IMR-90 (cell line): ENCODE measurements at regions not wholly inside any gene's neighbourhood (a gene's known extent, or its start where the extent isn't known, plus 50 kb on each side); places are given as distances from the start of the nearest gene placed in this dataset.

Source experiments
- ATAC-seq: fragments of 200-7000 bp; cut with Tn5 transposase; 2 replicates; pipeline ENCODE4 v1.9.1; 2020; ENCODE audit warnings: low read depth, mild to moderate bottlenecking, moderate library complexity
- BruUV-seq: library from RNA; stranded (reverse); fragments of 400-500 nt; replicated peaks from 2 replicates; lab custom pipeline; 2021; lab: Mats Ljungman, UMichigan
- CTCF ChIA-PET: fragments of 300-600 bp; formaldehyde crosslinking; extraction: SDS; loops from one replicate; lab custom pipeline; 2021; ENCODE audit warnings: antibody characterized with exemption; lab: Yijun Ruan, JAX
- POLR2A ChIA-PET: fragments of 300-600 bp; sonication (Branson Sonifier 250); formaldehyde crosslinking; loops from one replicate; lab custom pipeline; 2022; ENCODE audit warnings: antibody characterized with exemption; ENCODE audit not compliant: unreplicated experiment; lab: Charles Lee
- DNase-seq: peaks from one replicate; pipeline ENCODE4 v3.0.0; 2013
- H2AFZ ChIP-seq: replicated peaks from 2 replicates; pipeline ENCODE3; 2013; ENCODE audit warnings: low read length, mild to moderate bottlenecking; ENCODE audit not compliant: poor library complexity
- H2AK5ac ChIP-seq: 2 replicates; pipeline ENCODE4 v1.6.1; 2013; ENCODE audit warnings: low read depth, low read length, inconsistent platforms
- H2AK9ac ChIP-seq: replicated peaks from 2 replicates; pipeline ENCODE3; 2013; ENCODE audit warnings: mild to moderate bottlenecking, low read depth, low read length, moderate library complexity; ENCODE audit not compliant: poor library complexity
- H2BK120ac ChIP-seq: 2 replicates; pipeline ENCODE4 v1.6.1; 2013; ENCODE audit warnings: low read depth, low read length, inconsistent platforms
- H2BK15ac ChIP-seq: 3 replicates; pipeline ENCODE4 v1.6.1; 2013; ENCODE audit warnings: low read depth, low read length, inconsistent platforms
- H2BK20ac ChIP-seq: 2 replicates; pipeline ENCODE4 v1.6.1; 2013; ENCODE audit warnings: low read depth, mild to moderate bottlenecking, inconsistent platforms, low read length, moderate library complexity
- H2BK5ac ChIP-seq: 2 replicates; pipeline ENCODE4 v1.6.1; 2013; ENCODE audit warnings: mild to moderate bottlenecking, low read depth, low read length, inconsistent platforms; ENCODE audit not compliant: poor library complexity, severe bottlenecking
- H3K14ac ChIP-seq: replicated peaks from 2 replicates; pipeline ENCODE4 v1.6.1; 2013; ENCODE audit warnings: low read depth, low read length, inconsistent platforms
- H3K18ac ChIP-seq: 2 replicates; pipeline ENCODE4 v1.6.1; 2013; ENCODE audit warnings: low read depth, low read length, control low read depth
- H3K23ac ChIP-seq: 2 replicates; pipeline ENCODE4 v1.6.1; 2013; ENCODE audit warnings: low read depth, low read length, inconsistent platforms
- H3K27ac ChIP-seq: 2 replicates; pipeline ENCODE4 v1.5.1; 2013; ENCODE audit warnings: mild to moderate bottlenecking, control low read depth, low read length; ENCODE audit not compliant: insufficient read depth
- H3K27me3 ChIP-seq: 2 replicates; pipeline ENCODE4 v1.6.1; 2013; ENCODE audit warnings: low read length; ENCODE audit not compliant: control insufficient read depth, insufficient read depth
- H3K36me3 ChIP-seq: 2 replicates; pipeline ENCODE4 v1.6.1; 2013; ENCODE audit warnings: low read length, mixed read lengths; ENCODE audit not compliant: control insufficient read depth, insufficient read depth
- H3K4ac ChIP-seq: 2 replicates; pipeline ENCODE4 v1.6.1; 2013; ENCODE audit warnings: low read depth, low read length, inconsistent platforms
- H3K4me1 ChIP-seq: 2 replicates; pipeline ENCODE4 v1.6.1; 2013; ENCODE audit warnings: low read length, mixed read lengths; ENCODE audit not compliant: control insufficient read depth, insufficient read depth
- H3K4me2 ChIP-seq: 2 replicates; pipeline ENCODE4 v1.6.1; 2013; ENCODE audit warnings: low read depth, mild to moderate bottlenecking, control low read depth, low read length, moderate library complexity
- H3K4me3 ChIP-seq: 2 replicates; pipeline ENCODE4 v1.5.1; 2013; ENCODE audit warnings: low read depth, mild to moderate bottlenecking, control low read depth, low read length, moderate library complexity; ENCODE audit not compliant: insufficient read depth
- H3K56ac ChIP-seq: 2 replicates; pipeline ENCODE4 v1.6.1; 2013; ENCODE audit warnings: low read length, inconsistent platforms; ENCODE audit not compliant: insufficient read depth; ENCODE audit errors: extremely low read depth
- H3K79me1 ChIP-seq, 2 experiments: 2 replicates each; pipeline ENCODE4 v1.6.1; 2013; ENCODE audit warnings: low read length in 2 of 2, inconsistent platforms in 1 of 2, low read depth in 1 of 2
- H3K9ac ChIP-seq: 2 replicates; pipeline ENCODE4 v1.6.1; 2013; ENCODE audit warnings: low read depth, low read length, control low read depth
- H3K9me1 ChIP-seq: 2 replicates; pipeline ENCODE4 v1.6.1; 2013; ENCODE audit warnings: low read length, inconsistent platforms; ENCODE audit not compliant: insufficient read depth
- H3K9me3 ChIP-seq: 2 replicates; pipeline ENCODE4 v1.6.1; 2013; ENCODE audit warnings: low read length; ENCODE audit not compliant: control insufficient read depth, insufficient read depth
- H4K20me1 ChIP-seq: 2 replicates; pipeline ENCODE4 v1.6.1; 2013; ENCODE audit warnings: low read length, inconsistent platforms; ENCODE audit not compliant: insufficient read depth
- H4K5ac ChIP-seq: 2 replicates; pipeline ENCODE4 v1.6.1; 2013; ENCODE audit warnings: mild to moderate bottlenecking, low read depth, low read length, control low read depth
- H4K8ac ChIP-seq, 2 experiments: 2 replicates each; pipeline ENCODE4 v1.6.1; 2013; ENCODE audit warnings: low read depth in 2 of 2, low read length in 2 of 2, control low read depth in 1 of 2, inconsistent platforms in 1 of 2
- H4K91ac ChIP-seq: 2 replicates; pipeline ENCODE4 v1.6.1; 2013; ENCODE audit warnings: low read depth, low read length, inconsistent platforms; ENCODE audit not compliant: insufficient read depth
- BHLHE40 ChIP-seq: fragments of 150-350 bp; IDR thresholded peaks from 2 replicates; pipeline ENCODE4 v1.6.1; 2016; ENCODE audit warnings: mild to moderate bottlenecking, low read depth, low read length
- CEBPB ChIP-seq: IDR thresholded peaks from 2 replicates; pipeline ENCODE4 v1.6.1; 2012; ENCODE audit warnings: low read depth, low read length, improper control_type of control experiment
- CHD1 ChIP-seq: IDR thresholded peaks from 2 replicates; pipeline ENCODE4 v1.6.1; 2012; ENCODE audit warnings: low read depth, low read length, improper control_type of control experiment
- SMC3 ChIP-seq: fragments of 150-350 bp; IDR thresholded peaks from 2 replicates; pipeline ENCODE4 v1.6.1; 2016; ENCODE audit warnings: low read depth, mild to moderate bottlenecking, antibody characterized with exemption, low read length, moderate library complexity
- WGBS, 2 experiments: methylation state at CpG; one replicate each; pipeline versions ENCODE4 v1.1.5 to v1.1.7; 2013; ENCODE audit warnings: missing lambda C conversion rate in 2 of 2; ENCODE audit not compliant: insufficient read length in 1 of 2; ENCODE audit errors: extremely low coverage in 2 of 2; 5-methylcytosine and 5-hydroxymethylcytosine counted together
- dilution Hi-C: fragments of 300-500 bp; cut with HindIII; formaldehyde crosslinking; loops from one replicate; pipeline ENCODE4 v1.14.3; 2018; ENCODE audit warnings: low sequenced_read_pairs; ENCODE audit not compliant: unreplicated experiment
- in situ Hi-C: fragments of 300-500 bp; cut with MboI; formaldehyde crosslinking; loops from 3 replicates; pipeline ENCODE4 v1.14.3; 2019; ENCODE audit warnings: low sequenced_read_pairs, inconsistent platforms, mixed read lengths
- intact Hi-C: fragments of 100-400 bp; cut with micrococcal nuclease; formaldehyde crosslinking; loops from 2 replicates; pipeline ENCODE4 v1.10.0; 2022

DNA sequence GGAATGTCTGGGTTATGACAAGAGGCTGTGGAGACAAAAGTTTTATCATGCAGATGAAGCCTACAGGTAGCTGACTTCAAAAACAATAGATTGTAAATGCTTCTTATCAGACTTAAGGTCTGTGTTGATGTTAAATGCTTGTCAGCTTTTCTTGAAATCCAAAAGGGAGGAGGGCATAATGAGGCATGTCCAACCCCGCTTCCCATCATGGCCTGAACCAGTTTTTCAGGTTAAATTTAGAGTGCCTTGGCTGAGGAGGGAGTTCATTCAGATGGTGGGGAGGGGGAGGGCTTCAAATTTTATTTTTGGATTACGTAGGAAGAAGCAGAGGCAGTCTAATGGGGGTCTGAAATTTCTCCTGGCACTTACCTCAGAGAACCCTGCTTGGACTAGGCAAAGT lies 207.7 kb upstream of the HDX start:
- POLR2A ChIA-PET = no interaction called here

More for the DNA sequence above, 207.7 kb upstream of the HDX start:
- Histone ChIP-seq H3K56ac (no peak overlapping the region), H2AK5ac (no peak overlapping the region), H4K5ac (no peak overlapping the region), H2BK5ac (no peak overlapping the region), H3K9me1 (no peaks in the 10 kb centered on the region), H3K4ac (no peak overlapping the region), H3K9me3 (no peaks in the 10 kb centered on the region), H2BK15ac (no peak overlapping the region), H2AK9ac (no peak overlapping the region), H3K4me3 (no peak overlapping the region), H4K91ac (no peak overlapping the region), H2BK120ac (no peak overlapping the region), H3K27ac (no peak overlapping the region), H2AFZ (no peak overlapping the region), H3K36me3 (no peaks in the 10 kb centered on the region), H3K4me2 (no peak overlapping the region), H3K18ac (no peak overlapping the region), H4K20me1 (no peaks in the 10 kb centered on the region), H4K8ac (no peak overlapping the region), H3K23ac (no peak overlapping the region), H3K9ac (no peak overlapping the region), H3K27me3 (no peaks in the 10 kb centered on the region), H3K4me1 (no peaks in the 10 kb centered on the region), H3K14ac (no peak overlapping the region), H3K79me1 (no peaks in the 10 kb centered on the region), H2BK20ac (no peak overlapping the region)
- in situ Hi-C loops = no loop called here
- CTCF ChIA-PET = no interaction called here
- BruUV-seq = no TSS peak
- no peak for DNase-seq
- 0% methylated on average over 1 of the region's 2 CpGs; no CpG with 5 or more reads in 1 of the 2 experiments for WGBS, 2 experiments
- ATAC-seq = no peak
- intact Hi-C loops = no loop called here
- TF ChIP-seq CEBPB (no peak), SMC3 (no peak), CHD1 (no peak), BHLHE40 (no peak)
- dilution Hi-C loops = no loop called here
